ENCODE measurements at regions not wholly inside any gene's neighbourhood (a gene's known extent, or its start where the extent isn't known, plus 50 kb on each side); places are given as distances from the start of the nearest gene placed in this dataset.

GRCh38 chr3:116946376-116946775, 236.8 kb downstream of the TUSC7 start:
- TF ChIP-seq CTCF (IDR thresholded peaks at IDR 0.05): no peak
- Histone ChIP-seq H3K4me3 (no peak overlapping the region), H3K4me1 (no peaks in the 10 kb centered on the region), H3K9me3 (no peaks in the 10 kb centered on the region), H3K27me3 (ENCODE audit: insufficient read depth in 3 of 3, low read length in 2 of 3) (no peaks in the 10 kb centered on the region), H3K36me3 (ENCODE audit: insufficient read depth in 1 of 2, low read depth in 1 of 2) (no peaks in the 10 kb centered on the region), H3K27ac (no peak overlapping the region)
- whole genome bisulfite sequencing, 3 donors: 74 to 86% (median 80%) methylated on average over 1 of the region's 1 CpG
- intact Hi-C loops (cut with DNase I): no loop called here
- DNase-seq (no peak), ATAC-seq (no peak)

GRCh38 chr3:116947148-116947547, 237.6 kb downstream of the TUSC7 start:
- Histone ChIP-seq H3K4me1 (no peaks in the 10 kb centered on the region), H3K9me3 (no peaks in the 10 kb centered on the region), H3K4me3 (no peak overlapping the region), H3K27me3 (ENCODE audit: insufficient read depth in 3 of 3, low read length in 2 of 3) (no peaks in the 10 kb centered on the region), H3K27ac (no peak overlapping the region), H3K36me3 (ENCODE audit: insufficient read depth in 1 of 2, low read depth in 1 of 2) (no peaks in the 10 kb centered on the region)
- DNase-seq (no peak), ATAC-seq (no peak)
- intact Hi-C loops (cut with DNase I): no loop called here
- TF ChIP-seq CTCF (IDR thresholded peaks at IDR 0.05): no peak
- WGBS, 3 donors: 86 to 89% (median 87%) methylated on average over 3 of the region's 3 CpGs

- H3K4me1 ChIP-seq: no peaks in the 10 kb centered on the region
- H3K4me3 ChIP-seq: no peak overlapping the region
- no peak for TF ChIP-seq CTCF (IDR thresholded peaks at IDR 0.05)
- no peak overlapping the region for H3K27ac ChIP-seq
- no peaks in the 10 kb centered on the region for H3K36me3 ChIP-seq (ENCODE audit: insufficient read depth in 1 of 2, low read depth in 1 of 2)
- DNase-seq (no peak), ATAC-seq (no peak)
- no peaks in the 10 kb centered on the region for H3K27me3 ChIP-seq (ENCODE audit: insufficient read depth in 3 of 3, low read length in 2 of 3)
- 61 to 74% (median 68%) methylated on average over 3 of the region's 3 CpGs for WGBS, 3 donors
- H3K9me3 ChIP-seq: no peaks in the 10 kb centered on the region
- intact Hi-C loops (cut with DNase I): no loop called here
Measured at GRCh38 chr3:116947809-116948208, 238.2 kb downstream of the TUSC7 start.

GRCh38 chr3:116950301-116951055, 240.9 kb downstream of the TUSC7 start:
- Histone ChIP-seq H3K4me3 (no peak overlapping the region), H3K36me3 (ENCODE audit: insufficient read depth in 1 of 2, low read depth in 1 of 2) (no peaks in the 10 kb centered on the region), H3K27me3 (ENCODE audit: insufficient read depth in 3 of 3, low read length in 2 of 3) (no peaks in the 10 kb centered on the region), H3K9me3 (no peaks in the 10 kb centered on the region), H3K27ac (no peak overlapping the region), H3K4me1 (no peaks in the 10 kb centered on the region)
- DNase-seq: no peak
- 69 to 79% (median 71%) methylated on average over 7 of the region's 7 CpGs for WGBS, 3 donors
- TF ChIP-seq CTCF (IDR thresholded peaks at IDR 0.05): no peak
- ATAC-seq: no peak
- intact Hi-C loops (cut with DNase I): no loop called here

- intact Hi-C loops (cut with DNase I): no loop called here
- DNase-seq (no peak), ATAC-seq (no peak)
- Histone ChIP-seq H3K27me3 (ENCODE audit: insufficient read depth in 3 of 3, low read length in 2 of 3) (no peaks in the 10 kb centered on the region), H3K4me1 (no peaks in the 10 kb centered on the region), H3K27ac (no peak overlapping the region), H3K4me3 (no peak overlapping the region), H3K9me3 (no peaks in the 10 kb centered on the region), H3K36me3 (ENCODE audit: insufficient read depth in 1 of 2, low read depth in 1 of 2) (no peaks in the 10 kb centered on the region)
- no peak for TF ChIP-seq CTCF (IDR thresholded peaks at IDR 0.05)
- 28 to 45% (median 29%) methylated on average over 3 of the region's 3 CpGs for WGBS, 3 donors
Measured at GRCh38 chr3:116951610-116952009, 242.0 kb downstream of the TUSC7 start.
